SU-DHL-6 (cell line): ENCODE measurements at regions not wholly inside any gene's neighbourhood (a gene's known extent, or its start where the extent isn't known, plus 50 kb on each side); places are given as distances from the start of the nearest gene placed in this dataset.

ENCODE experiments used
- CTCF ChIP-seq: fragments of 200-600 bp; sonication (generic); IDR thresholded peaks from one replicate; pipeline ENCODE4 v1.5.1; 2017; ENCODE audit warnings: antibody characterized with exemption, mild to moderate bottlenecking, low read length, moderate library complexity; ENCODE audit not compliant: insufficient read depth, poor library complexity, severe bottlenecking
- EZH2phosphoT487 ChIP-seq: fragments of 200-600 bp; sonication (generic), shearing (Covaris generic); conservative IDR thresholded peaks from 2 replicates; pipeline ENCODE4 v1.6.1; 2018; ENCODE audit warnings: mild to moderate bottlenecking, antibody characterized with exemption, low read length, moderate library complexity, mixed read lengths

- TF ChIP-seq CTCF (no peak), EZH2phosphoT487 (no peak)
Measured at GRCh38 chr14:58805057-58805456, 167.3 kb downstream of the DACT1 start.
